IMR-90 (cell line): ENCODE measurements at regions not wholly inside any gene's neighbourhood (a gene's known extent, or its start where the extent isn't known, plus 50 kb on each side); places are given as distances from the start of the nearest gene placed in this dataset.

ENCODE experiments used
- ATAC-seq: fragments of 200-7000 bp; cut with Tn5 transposase; 2 replicates; pipeline ENCODE4 v1.9.1; 2020; ENCODE audit warnings: low read depth, mild to moderate bottlenecking, moderate library complexity
- BruUV-seq: library from RNA; stranded (reverse); fragments of 400-500 nt; replicated peaks from 2 replicates; lab custom pipeline; 2021; lab: Mats Ljungman, UMichigan
- CTCF ChIA-PET: fragments of 300-600 bp; formaldehyde crosslinking; extraction: SDS; loops from one replicate; lab custom pipeline; 2021; ENCODE audit warnings: antibody characterized with exemption; lab: Yijun Ruan, JAX
- POLR2A ChIA-PET: fragments of 300-600 bp; sonication (Branson Sonifier 250); formaldehyde crosslinking; loops from one replicate; lab custom pipeline; 2022; ENCODE audit warnings: antibody characterized with exemption; ENCODE audit not compliant: unreplicated experiment; lab: Charles Lee
- DNase-seq: peaks from one replicate; pipeline ENCODE4 v3.0.0; 2013
- H2AFZ ChIP-seq: replicated peaks from 2 replicates; pipeline ENCODE3; 2013; ENCODE audit warnings: low read length, mild to moderate bottlenecking; ENCODE audit not compliant: poor library complexity
- H2AK5ac ChIP-seq: 2 replicates; pipeline ENCODE4 v1.6.1; 2013; ENCODE audit warnings: low read depth, low read length, inconsistent platforms
- H2AK9ac ChIP-seq: replicated peaks from 2 replicates; pipeline ENCODE3; 2013; ENCODE audit warnings: mild to moderate bottlenecking, low read depth, low read length, moderate library complexity; ENCODE audit not compliant: poor library complexity
- H2BK120ac ChIP-seq: 2 replicates; pipeline ENCODE4 v1.6.1; 2013; ENCODE audit warnings: low read depth, low read length, inconsistent platforms
- H2BK15ac ChIP-seq: 3 replicates; pipeline ENCODE4 v1.6.1; 2013; ENCODE audit warnings: low read depth, low read length, inconsistent platforms
- H2BK20ac ChIP-seq: 2 replicates; pipeline ENCODE4 v1.6.1; 2013; ENCODE audit warnings: low read depth, mild to moderate bottlenecking, inconsistent platforms, low read length, moderate library complexity
- H2BK5ac ChIP-seq: 2 replicates; pipeline ENCODE4 v1.6.1; 2013; ENCODE audit warnings: mild to moderate bottlenecking, low read depth, low read length, inconsistent platforms; ENCODE audit not compliant: poor library complexity, severe bottlenecking
- H3K14ac ChIP-seq: replicated peaks from 2 replicates; pipeline ENCODE4 v1.6.1; 2013; ENCODE audit warnings: low read depth, low read length, inconsistent platforms
- H3K18ac ChIP-seq: 2 replicates; pipeline ENCODE4 v1.6.1; 2013; ENCODE audit warnings: low read depth, low read length, control low read depth
- H3K23ac ChIP-seq: 2 replicates; pipeline ENCODE4 v1.6.1; 2013; ENCODE audit warnings: low read depth, low read length, inconsistent platforms
- H3K27ac ChIP-seq: 2 replicates; pipeline ENCODE4 v1.5.1; 2013; ENCODE audit warnings: mild to moderate bottlenecking, control low read depth, low read length; ENCODE audit not compliant: insufficient read depth
- H3K27me3 ChIP-seq: 2 replicates; pipeline ENCODE4 v1.6.1; 2013; ENCODE audit warnings: low read length; ENCODE audit not compliant: control insufficient read depth, insufficient read depth
- H3K36me3 ChIP-seq: 2 replicates; pipeline ENCODE4 v1.6.1; 2013; ENCODE audit warnings: low read length, mixed read lengths; ENCODE audit not compliant: control insufficient read depth, insufficient read depth
- H3K4ac ChIP-seq: 2 replicates; pipeline ENCODE4 v1.6.1; 2013; ENCODE audit warnings: low read depth, low read length, inconsistent platforms
- H3K4me1 ChIP-seq: 2 replicates; pipeline ENCODE4 v1.6.1; 2013; ENCODE audit warnings: low read length, mixed read lengths; ENCODE audit not compliant: control insufficient read depth, insufficient read depth
- H3K4me2 ChIP-seq: 2 replicates; pipeline ENCODE4 v1.6.1; 2013; ENCODE audit warnings: low read depth, mild to moderate bottlenecking, control low read depth, low read length, moderate library complexity
- H3K4me3 ChIP-seq: 2 replicates; pipeline ENCODE4 v1.5.1; 2013; ENCODE audit warnings: low read depth, mild to moderate bottlenecking, control low read depth, low read length, moderate library complexity; ENCODE audit not compliant: insufficient read depth
- H3K56ac ChIP-seq: 2 replicates; pipeline ENCODE4 v1.6.1; 2013; ENCODE audit warnings: low read length, inconsistent platforms; ENCODE audit not compliant: insufficient read depth; ENCODE audit errors: extremely low read depth
- H3K79me1 ChIP-seq, 2 experiments: 2 replicates each; pipeline ENCODE4 v1.6.1; 2013; ENCODE audit warnings: low read length in 2 of 2, inconsistent platforms in 1 of 2, low read depth in 1 of 2
- H3K9ac ChIP-seq: 2 replicates; pipeline ENCODE4 v1.6.1; 2013; ENCODE audit warnings: low read depth, low read length, control low read depth
- H3K9me1 ChIP-seq: 2 replicates; pipeline ENCODE4 v1.6.1; 2013; ENCODE audit warnings: low read length, inconsistent platforms; ENCODE audit not compliant: insufficient read depth
- H3K9me3 ChIP-seq: 2 replicates; pipeline ENCODE4 v1.6.1; 2013; ENCODE audit warnings: low read length; ENCODE audit not compliant: control insufficient read depth, insufficient read depth
- H4K20me1 ChIP-seq: 2 replicates; pipeline ENCODE4 v1.6.1; 2013; ENCODE audit warnings: low read length, inconsistent platforms; ENCODE audit not compliant: insufficient read depth
- H4K5ac ChIP-seq: 2 replicates; pipeline ENCODE4 v1.6.1; 2013; ENCODE audit warnings: mild to moderate bottlenecking, low read depth, low read length, control low read depth
- H4K8ac ChIP-seq, 2 experiments: 2 replicates each; pipeline ENCODE4 v1.6.1; 2013; ENCODE audit warnings: low read depth in 2 of 2, low read length in 2 of 2, control low read depth in 1 of 2, inconsistent platforms in 1 of 2
- H4K91ac ChIP-seq: 2 replicates; pipeline ENCODE4 v1.6.1; 2013; ENCODE audit warnings: low read depth, low read length, inconsistent platforms; ENCODE audit not compliant: insufficient read depth
- BHLHE40 ChIP-seq: fragments of 150-350 bp; IDR thresholded peaks from 2 replicates; pipeline ENCODE4 v1.6.1; 2016; ENCODE audit warnings: mild to moderate bottlenecking, low read depth, low read length
- CEBPB ChIP-seq: IDR thresholded peaks from 2 replicates; pipeline ENCODE4 v1.6.1; 2012; ENCODE audit warnings: low read depth, low read length, improper control_type of control experiment
- CHD1 ChIP-seq: IDR thresholded peaks from 2 replicates; pipeline ENCODE4 v1.6.1; 2012; ENCODE audit warnings: low read depth, low read length, improper control_type of control experiment
- ELK1 ChIP-seq: fragments of 150-350 bp; IDR thresholded peaks from 2 replicates; pipeline ENCODE4 v1.6.1; 2016; ENCODE audit warnings: low read depth, mild to moderate bottlenecking, low read length, moderate library complexity, borderline replicate concordance
- FOS ChIP-seq: fragments of 150-350 bp; IDR thresholded peaks from 2 replicates; pipeline ENCODE4 v1.6.1; 2016; ENCODE audit warnings: low read depth, low read length
- MAFK ChIP-seq: IDR thresholded peaks from 2 replicates; pipeline ENCODE4 v1.6.1; 2012; ENCODE audit warnings: low read depth, low read length, improper control_type of control experiment
- MAZ ChIP-seq: IDR thresholded peaks from 2 replicates; pipeline ENCODE4 v1.6.1; 2012; ENCODE audit warnings: low read depth, mild to moderate bottlenecking, low read length, improper control_type of control experiment, moderate library complexity, borderline replicate concordance
- MXI1 ChIP-seq: IDR thresholded peaks from 2 replicates; pipeline ENCODE4 v1.6.1; 2012; ENCODE audit warnings: low read depth, mild to moderate bottlenecking, low read length, moderate library complexity, borderline replicate concordance
- NFE2L2 ChIP-seq: fragments of 150-350 bp; IDR thresholded peaks from 2 replicates; pipeline ENCODE4 v1.6.1; 2016; ENCODE audit warnings: low read depth, mild to moderate bottlenecking, low read length
- RCOR1 ChIP-seq: IDR thresholded peaks from 2 replicates; pipeline ENCODE4 v1.6.1; 2012; ENCODE audit warnings: mild to moderate bottlenecking, low read length, improper control_type of control experiment; ENCODE audit not compliant: insufficient replicate concordance
- RFX5 ChIP-seq: IDR thresholded peaks from 2 replicates; pipeline ENCODE4 v1.8.0; 2012; ENCODE audit warnings: low read depth, mild to moderate bottlenecking, low read length, moderate library complexity
- USF2 ChIP-seq: fragments of 150-350 bp; IDR thresholded peaks from 2 replicates; pipeline ENCODE4 v1.6.1; 2017; ENCODE audit warnings: mild to moderate bottlenecking, antibody characterized with exemption, low read length, low read depth
- WGBS, 2 experiments: methylation state at CpG; one replicate each; pipeline versions ENCODE4 v1.1.5 to v1.1.7; 2013; ENCODE audit warnings: missing lambda C conversion rate in 2 of 2; ENCODE audit not compliant: insufficient read length in 1 of 2; ENCODE audit errors: extremely low coverage in 2 of 2; 5-methylcytosine and 5-hydroxymethylcytosine counted together
- dilution Hi-C: fragments of 300-500 bp; cut with HindIII; formaldehyde crosslinking; loops from one replicate; pipeline ENCODE4 v1.14.3; 2018; ENCODE audit warnings: low sequenced_read_pairs; ENCODE audit not compliant: unreplicated experiment
- in situ Hi-C: fragments of 300-500 bp; cut with MboI; formaldehyde crosslinking; loops from 3 replicates; pipeline ENCODE4 v1.14.3; 2019; ENCODE audit warnings: low sequenced_read_pairs, inconsistent platforms, mixed read lengths
- intact Hi-C: fragments of 100-400 bp; cut with micrococcal nuclease; formaldehyde crosslinking; loops from 2 replicates; pipeline ENCODE4 v1.10.0; 2022
- TF ChIP-seq, protein P1 (sequence below): conservative IDR thresholded peaks from 2 replicates; pipeline ENCODE4 v1.5.1; 2012; ENCODE audit warnings: mild to moderate bottlenecking, low read depth, low read length, improper control_type of control experiment

GRCh38 chrX:43350935-43351334 lies 305.2 kb upstream of the MAOA start:
- no peak for DNase-seq
- in situ Hi-C loops: no loop called here

More at GRCh38 chrX:43350935-43351334, 305.2 kb upstream of the MAOA start:
- no peak overlapping the region for H4K8ac ChIP-seq
- intact Hi-C loops (loop anchor here (10.0 kb wide), 1 partner anchor 204 kb away; no protein-coding TSS in a partner anchor), dilution Hi-C loops (no loop called here)
- H3K36me3 ChIP-seq: no peaks in the 10 kb centered on the region
- H3K4ac ChIP-seq: no peak overlapping the region
- no peak overlapping the region for H2BK5ac ChIP-seq
- H3K18ac ChIP-seq: no peak overlapping the region
- H3K4me3 ChIP-seq: no peak overlapping the region
- no peaks in the 10 kb centered on the region for H3K9me1 ChIP-seq
- H2BK20ac ChIP-seq: no peak overlapping the region
- H3K4me2 ChIP-seq: no peak overlapping the region
- 0 out of 2 replicates have a peak, but pooled peaks cover 2% of the 10 kb centered on the region for H3K27me3 ChIP-seq
- no peaks in the 10 kb centered on the region for H3K4me1 ChIP-seq
- no peak for ATAC-seq
- H3K9me3 ChIP-seq: no peaks in the 10 kb centered on the region
- ChIA-PET CTCF (no interaction called here), POLR2A (no interaction called here)
- no peak overlapping the region for H3K56ac ChIP-seq
- no TSS peak for BruUV-seq
- no peak overlapping the region for H3K23ac ChIP-seq
- H3K14ac ChIP-seq: no peak overlapping the region
- H4K5ac ChIP-seq: no peak overlapping the region
- H3K9ac ChIP-seq: no peak overlapping the region
- H2BK120ac ChIP-seq: no peak overlapping the region
- no peak overlapping the region for H2AFZ ChIP-seq
- H4K20me1 ChIP-seq: no peaks in the 10 kb centered on the region
- H2AK9ac ChIP-seq: no peak overlapping the region
- no peak overlapping the region for H3K27ac ChIP-seq
- no peak overlapping the region for H2BK15ac ChIP-seq
- TF ChIP-seq ELK1: no peak
- no peak for TF ChIP-seq BHLHE40
- TF ChIP-seq NFE2L2: no peak
- no peak for TF ChIP-seq MAFK
- TF ChIP-seq USF2: no peak
- TF ChIP-seq FOS: no peak
- no peak for TF ChIP-seq RFX5
- TF ChIP-seq CHD1: no peak
- TF ChIP-seq RCOR1: no peak
- TF ChIP-seq, protein P1, sequence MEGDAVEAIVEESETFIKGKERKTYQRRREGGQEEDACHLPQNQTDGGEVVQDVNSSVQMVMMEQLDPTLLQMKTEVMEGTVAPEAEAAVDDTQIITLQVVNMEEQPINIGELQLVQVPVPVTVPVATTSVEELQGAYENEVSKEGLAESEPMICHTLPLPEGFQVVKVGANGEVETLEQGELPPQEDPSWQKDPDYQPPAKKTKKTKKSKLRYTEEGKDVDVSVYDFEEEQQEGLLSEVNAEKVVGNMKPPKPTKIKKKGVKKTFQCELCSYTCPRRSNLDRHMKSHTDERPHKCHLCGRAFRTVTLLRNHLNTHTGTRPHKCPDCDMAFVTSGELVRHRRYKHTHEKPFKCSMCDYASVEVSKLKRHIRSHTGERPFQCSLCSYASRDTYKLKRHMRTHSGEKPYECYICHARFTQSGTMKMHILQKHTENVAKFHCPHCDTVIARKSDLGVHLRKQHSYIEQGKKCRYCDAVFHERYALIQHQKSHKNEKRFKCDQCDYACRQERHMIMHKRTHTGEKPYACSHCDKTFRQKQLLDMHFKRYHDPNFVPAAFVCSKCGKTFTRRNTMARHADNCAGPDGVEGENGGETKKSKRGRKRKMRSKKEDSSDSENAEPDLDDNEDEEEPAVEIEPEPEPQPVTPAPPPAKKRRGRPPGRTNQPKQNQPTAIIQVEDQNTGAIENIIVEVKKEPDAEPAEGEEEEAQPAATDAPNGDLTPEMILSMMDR: no peak
- no peak for TF ChIP-seq CEBPB
- no peak for TF ChIP-seq MXI1
- no peak for TF ChIP-seq MAZ
- WGBS, 2 experiments: 0% methylated on average over 3 of the region's 4 CpGs; no CpG with 5 or more reads in 1 of the 2 experiments
- H4K91ac ChIP-seq: no peak overlapping the region
- no peak overlapping the region for H2AK5ac ChIP-seq
- no peaks in the 10 kb centered on the region for H3K79me1 ChIP-seq
